BLaER1 treated with 17β-estradiol and CSF1 and Interleukin-3, amounts not matched to agents 10 nM and 100 nM (cell line): ENCODE measurements at regions not wholly inside any gene's neighbourhood (a gene's known extent, or its start where the extent isn't known, plus 50 kb on each side); places are given as distances from the start of the nearest gene placed in this dataset.

ENCODE experiments used
- H3K27ac ChIP-seq, 11 experiments: shearing (Covaris generic); formaldehyde crosslinking; 2 replicates each; pipeline ENCODE4 v1.8.1; 2022
- H3K27me3 ChIP-seq, 11 experiments: shearing (Covaris generic); formaldehyde crosslinking; 2 replicates each; pipeline ENCODE4 v1.8.1; 2022
- H3K36me3 ChIP-seq, 11 experiments: shearing (Covaris generic); formaldehyde crosslinking; 2 replicates each; pipeline ENCODE4 v1.8.1; 2022
- H3K4me1 ChIP-seq, 10 experiments: shearing (Covaris generic); formaldehyde crosslinking; 2 replicates each; pipeline ENCODE4 v1.8.1; 2022
- H3K4me2 ChIP-seq, 11 experiments: shearing (Covaris generic); formaldehyde crosslinking; 2 replicates each; pipeline ENCODE4 v1.8.1; 2022
- H3K4me3 ChIP-seq, 10 experiments: shearing (Covaris generic); formaldehyde crosslinking; 2 replicates each; pipeline ENCODE4 v1.8.1; 2022
- H3K9ac ChIP-seq, 11 experiments: shearing (Covaris generic); formaldehyde crosslinking; 2 replicates each; pipeline ENCODE4 v1.8.1; 2022
- H3K9me3 ChIP-seq, 11 experiments: shearing (Covaris generic); formaldehyde crosslinking; replicated peaks in 1 of 11; 2 replicates each; pipeline ENCODE4 v1.8.1; 2022
- H4K20me1 ChIP-seq, 11 experiments: shearing (Covaris generic); formaldehyde crosslinking; 2 replicates each; pipeline ENCODE4 v1.8.1; 2022
- Cebpa-rat ChIP-seq, 11 experiments: shearing (Covaris generic); IDR thresholded peaks; 2 replicates each; pipeline ENCODE4 v1.8.1; 2022

GRCh38 chr13:103996733-103997132 is 930.5 kb upstream of the SLC10A2 start:
- H3K4me2 ChIP-seq = no peak overlapping the region
- no peaks in the 10 kb centered on the region for H4K20me1 ChIP-seq
- TF ChIP-seq Cebpa-rat (IDR thresholded peaks at IDR 0.05) = no peak
- H3K9ac ChIP-seq = no peak overlapping the region
- no peak overlapping the region for H3K4me3 ChIP-seq
- H3K4me1 ChIP-seq = no peaks in the 10 kb centered on the region
- no peaks in the 10 kb centered on the region for H3K27me3 ChIP-seq
- H3K36me3 ChIP-seq = no peaks in the 10 kb centered on the region
- no peak overlapping the region for H3K27ac ChIP-seq
- H3K9me3 ChIP-seq = no peaks in the 10 kb centered on the region

GRCh38 chr13:103983948-103984347 is 917.7 kb upstream of the SLC10A2 start:
- no peaks in the 10 kb centered on the region for H3K36me3 ChIP-seq
- no peaks in the 10 kb centered on the region for H3K27me3 ChIP-seq
- H3K4me2 ChIP-seq = no peak overlapping the region
- TF ChIP-seq Cebpa-rat (IDR thresholded peaks at IDR 0.05) = no peak
- H3K4me3 ChIP-seq = no peak overlapping the region
- no peak overlapping the region for H3K9ac ChIP-seq
- H4K20me1 ChIP-seq = no peaks in the 10 kb centered on the region
- no peak overlapping the region for H3K27ac ChIP-seq
- no peaks in the 10 kb centered on the region for H3K4me1 ChIP-seq
- H3K9me3 ChIP-seq = no peaks in the 10 kb centered on the region

GRCh38 chr13:103976371-103976770 is 910.2 kb upstream of the SLC10A2 start:
- TF ChIP-seq Cebpa-rat (IDR thresholded peaks at IDR 0.05) = no peak
- Histone ChIP-seq H3K9me3 (no peaks in the 10 kb centered on the region), H3K27me3 (no peaks in the 10 kb centered on the region), H3K27ac (no peak overlapping the region), H3K4me2 (no peak overlapping the region), H4K20me1 (no peaks in the 10 kb centered on the region), H3K36me3 (no peaks in the 10 kb centered on the region), H3K4me3 (no peak overlapping the region), H3K4me1 (no peaks in the 10 kb centered on the region; a peak in 1 of 20 replicates), H3K9ac (no peak overlapping the region)

- no peak for TF ChIP-seq Cebpa-rat (IDR thresholded peaks at IDR 0.05)
- Histone ChIP-seq H3K27me3 (no peaks in the 10 kb centered on the region), H3K4me1 (no peaks in the 10 kb centered on the region; a peak in 1 of 20 replicates), H3K9me3 (no peaks in the 10 kb centered on the region), H3K36me3 (no peaks in the 10 kb centered on the region), H3K4me2 (no peak overlapping the region), H4K20me1 (no peaks in the 10 kb centered on the region), H3K27ac (no peak overlapping the region), H3K4me3 (no peak overlapping the region), H3K9ac (no peak overlapping the region)
Measured at GRCh38 chr13:103973740-103974139, 907.5 kb upstream of the SLC10A2 start.

- H4K20me1 ChIP-seq = no peaks in the 10 kb centered on the region
- no peaks in the 10 kb centered on the region for H3K27me3 ChIP-seq
- H3K4me2 ChIP-seq = no peak overlapping the region
- no peak for TF ChIP-seq Cebpa-rat (IDR thresholded peaks at IDR 0.05)
- no peaks in the 10 kb centered on the region for H3K36me3 ChIP-seq
- H3K27ac ChIP-seq = no peak overlapping the region
- no peaks in the 10 kb centered on the region for H3K4me1 ChIP-seq
- H3K9me3 ChIP-seq = no peaks in the 10 kb centered on the region
- no peak overlapping the region for H3K9ac ChIP-seq
- no peak overlapping the region for H3K4me3 ChIP-seq
Measured at GRCh38 chr13:103969520-103970050, 903.4 kb upstream of the SLC10A2 start.

GRCh38 chr13:103965506-103966243 is 899.5 kb upstream of the SLC10A2 start:
- Histone ChIP-seq H3K9me3 (no peaks in the 10 kb centered on the region), H3K27ac (no peak overlapping the region)

GRCh38 chr13:103961784-103962183 is 895.6 kb upstream of the SLC10A2 start:
- no peaks in the 10 kb centered on the region for H3K36me3 ChIP-seq
- H3K9me3 ChIP-seq = no peaks in the 10 kb centered on the region
- no peaks in the 10 kb centered on the region for H3K4me1 ChIP-seq
- no peak overlapping the region for H3K9ac ChIP-seq
- no peak overlapping the region for H3K27ac ChIP-seq
- H3K4me3 ChIP-seq = no peak overlapping the region
- no peak overlapping the region for H3K4me2 ChIP-seq
- no peak for TF ChIP-seq Cebpa-rat (IDR thresholded peaks at IDR 0.05)
- H4K20me1 ChIP-seq = no peaks in the 10 kb centered on the region
- no peaks in the 10 kb centered on the region for H3K27me3 ChIP-seq

More at GRCh38 chr13:103965506-103966243, 899.5 kb upstream of the SLC10A2 start:
- H4K20me1 ChIP-seq = no peaks in the 10 kb centered on the region
- H3K4me2 ChIP-seq = no peak overlapping the region
- no peaks in the 10 kb centered on the region for H3K27me3 ChIP-seq
- TF ChIP-seq Cebpa-rat (IDR thresholded peaks at IDR 0.05) = no peak
- no peaks in the 10 kb centered on the region for H3K4me1 ChIP-seq
- H3K36me3 ChIP-seq = no peaks in the 10 kb centered on the region
- no peak overlapping the region for H3K9ac ChIP-seq
- no peak overlapping the region for H3K4me3 ChIP-seq

- Histone ChIP-seq H4K20me1 (no peaks in the 10 kb centered on the region), H3K4me3 (no peak overlapping the region), H3K36me3 (no peaks in the 10 kb centered on the region), H3K4me1 (no peaks in the 10 kb centered on the region), H3K4me2 (no peak overlapping the region), H3K9me3 (no peaks in the 10 kb centered on the region), H3K9ac (no peak overlapping the region), H3K27me3 (no peaks in the 10 kb centered on the region), H3K27ac (no peak overlapping the region)
- no peak for TF ChIP-seq Cebpa-rat (IDR thresholded peaks at IDR 0.05)
Measured at GRCh38 chr13:103961129-103961528, 894.9 kb upstream of the SLC10A2 start.

GRCh38 chr13:103960001-103960400 is 893.8 kb upstream of the SLC10A2 start:
- Histone ChIP-seq H3K9ac (no peak overlapping the region), H3K36me3 (no peaks in the 10 kb centered on the region), H3K27ac (no peak overlapping the region), H3K4me3 (no peak overlapping the region), H3K4me1 (no peaks in the 10 kb centered on the region), H3K4me2 (no peak overlapping the region), H3K27me3 (no peaks in the 10 kb centered on the region), H3K9me3 (no peaks in the 10 kb centered on the region), H4K20me1 (no peaks in the 10 kb centered on the region)
- no peak for TF ChIP-seq Cebpa-rat (IDR thresholded peaks at IDR 0.05)

- Histone ChIP-seq H3K36me3 (no peaks in the 10 kb centered on the region), H3K27me3 (no peaks in the 10 kb centered on the region)
Measured at GRCh38 chr13:103958691-103959090, 892.5 kb upstream of the SLC10A2 start.

More at GRCh38 chr13:103958691-103959090, 892.5 kb upstream of the SLC10A2 start:
- Histone ChIP-seq H3K9ac (no peak overlapping the region), H4K20me1 (no peaks in the 10 kb centered on the region), H3K4me1 (peaks cover 0 to under 1% (median 0%) of the 10 kb centered on the region in 10 experiments; a peak in 2 of 20 replicates), H3K4me2 (no peak overlapping the region), H3K9me3 (no peaks in the 10 kb centered on the region), H3K4me3 (no peak overlapping the region), H3K27ac (no peak overlapping the region)
- no peak for TF ChIP-seq Cebpa-rat (IDR thresholded peaks at IDR 0.05)
